GM12864 (cell line): ENCODE measurements at regions not wholly inside any gene's neighbourhood (a gene's known extent, or its start where the extent isn't known, plus 50 kb on each side); places are given as distances from the start of the nearest gene placed in this dataset.

ENCODE experiments used
- DNase-seq: peaks from one replicate; pipeline ENCODE4 v3.0.0-alpha.2; 2011; ENCODE audit warnings: low read depth
- H3K4me3 ChIP-seq: 2 replicates; pipeline ENCODE4 v1.5.1; 2011; ENCODE audit warnings: mild to moderate bottlenecking, low read depth, low read length, control low read depth
- TF ChIP-seq, protein P1 (sequence below): IDR thresholded peaks from 2 replicates; pipeline ENCODE4 v1.5.1; 2011; ENCODE audit warnings: low read depth, mild to moderate bottlenecking, moderate library complexity, low read length, control low read depth, inconsistent platforms; ENCODE audit errors: missing control alignments

DNA sequence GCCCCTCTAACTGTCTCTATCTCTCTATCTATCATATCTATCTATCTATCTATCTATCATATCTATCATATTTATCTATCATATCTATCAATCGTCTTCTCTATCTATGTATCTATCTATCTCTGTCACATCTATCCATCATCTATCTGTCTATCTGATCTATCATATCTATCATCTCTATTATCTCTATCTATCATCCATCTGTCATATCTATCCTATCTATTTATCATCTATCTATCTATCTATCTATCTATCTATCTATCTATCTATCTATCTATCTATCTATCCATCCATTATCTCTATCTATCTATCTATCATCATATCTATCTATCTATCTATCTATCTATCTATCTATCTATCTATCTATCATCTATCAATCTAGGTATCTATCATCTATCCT, 638.0 kb downstream of the DHX35 start:
- H3K4me3 ChIP-seq, result no peak overlapping the region
- no peak for DNase-seq
- TF ChIP-seq, protein P1, sequence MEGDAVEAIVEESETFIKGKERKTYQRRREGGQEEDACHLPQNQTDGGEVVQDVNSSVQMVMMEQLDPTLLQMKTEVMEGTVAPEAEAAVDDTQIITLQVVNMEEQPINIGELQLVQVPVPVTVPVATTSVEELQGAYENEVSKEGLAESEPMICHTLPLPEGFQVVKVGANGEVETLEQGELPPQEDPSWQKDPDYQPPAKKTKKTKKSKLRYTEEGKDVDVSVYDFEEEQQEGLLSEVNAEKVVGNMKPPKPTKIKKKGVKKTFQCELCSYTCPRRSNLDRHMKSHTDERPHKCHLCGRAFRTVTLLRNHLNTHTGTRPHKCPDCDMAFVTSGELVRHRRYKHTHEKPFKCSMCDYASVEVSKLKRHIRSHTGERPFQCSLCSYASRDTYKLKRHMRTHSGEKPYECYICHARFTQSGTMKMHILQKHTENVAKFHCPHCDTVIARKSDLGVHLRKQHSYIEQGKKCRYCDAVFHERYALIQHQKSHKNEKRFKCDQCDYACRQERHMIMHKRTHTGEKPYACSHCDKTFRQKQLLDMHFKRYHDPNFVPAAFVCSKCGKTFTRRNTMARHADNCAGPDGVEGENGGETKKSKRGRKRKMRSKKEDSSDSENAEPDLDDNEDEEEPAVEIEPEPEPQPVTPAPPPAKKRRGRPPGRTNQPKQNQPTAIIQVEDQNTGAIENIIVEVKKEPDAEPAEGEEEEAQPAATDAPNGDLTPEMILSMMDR, result no peak

DNA sequence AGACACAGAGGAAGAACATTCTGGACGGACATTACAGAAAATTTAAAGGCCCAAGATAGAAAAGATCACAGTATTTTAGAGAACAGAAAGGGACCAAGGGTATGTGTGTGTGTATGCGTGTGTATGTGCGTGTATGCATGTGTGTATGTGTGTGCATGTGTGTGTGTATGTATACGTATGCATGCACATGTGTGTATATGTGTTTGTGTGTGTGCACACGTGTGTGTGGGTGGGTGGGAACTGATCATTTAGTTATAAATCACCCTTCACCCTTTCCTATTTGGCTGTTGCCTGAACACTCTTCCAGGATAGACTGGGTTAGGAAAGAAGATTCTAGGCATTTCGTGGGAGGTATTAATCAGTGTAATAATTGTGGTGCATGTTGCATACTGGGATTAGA, 634.4 kb downstream of the DHX35 start:
- DNase-seq, result no peak
- TF ChIP-seq, protein P1, result no peak
- H3K4me3 ChIP-seq, result no peak overlapping the region

DNA sequence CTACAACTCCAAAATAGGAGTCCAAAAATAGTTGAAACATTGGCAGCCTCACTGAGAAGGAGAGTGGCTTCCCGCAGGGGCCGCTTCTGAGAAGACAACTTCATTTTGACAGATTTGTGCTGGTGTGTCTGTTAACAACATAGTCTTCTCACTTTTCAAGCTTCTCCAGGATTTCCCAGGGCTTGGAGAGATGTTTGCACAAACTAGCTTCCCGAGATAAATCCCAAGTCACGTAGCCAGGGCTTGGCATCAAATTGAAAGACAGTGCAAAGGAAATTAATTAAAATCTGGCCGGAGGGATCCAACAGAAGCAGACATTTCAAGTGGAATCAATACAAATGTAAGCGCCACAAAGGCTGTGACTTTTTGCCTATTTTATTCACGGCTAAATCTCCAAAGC, 630.2 kb downstream of the DHX35 start:
- H3K4me3 ChIP-seq, result no peak overlapping the region
- no peak for DNase-seq
- TF ChIP-seq, protein P1, result no peak

DNA sequence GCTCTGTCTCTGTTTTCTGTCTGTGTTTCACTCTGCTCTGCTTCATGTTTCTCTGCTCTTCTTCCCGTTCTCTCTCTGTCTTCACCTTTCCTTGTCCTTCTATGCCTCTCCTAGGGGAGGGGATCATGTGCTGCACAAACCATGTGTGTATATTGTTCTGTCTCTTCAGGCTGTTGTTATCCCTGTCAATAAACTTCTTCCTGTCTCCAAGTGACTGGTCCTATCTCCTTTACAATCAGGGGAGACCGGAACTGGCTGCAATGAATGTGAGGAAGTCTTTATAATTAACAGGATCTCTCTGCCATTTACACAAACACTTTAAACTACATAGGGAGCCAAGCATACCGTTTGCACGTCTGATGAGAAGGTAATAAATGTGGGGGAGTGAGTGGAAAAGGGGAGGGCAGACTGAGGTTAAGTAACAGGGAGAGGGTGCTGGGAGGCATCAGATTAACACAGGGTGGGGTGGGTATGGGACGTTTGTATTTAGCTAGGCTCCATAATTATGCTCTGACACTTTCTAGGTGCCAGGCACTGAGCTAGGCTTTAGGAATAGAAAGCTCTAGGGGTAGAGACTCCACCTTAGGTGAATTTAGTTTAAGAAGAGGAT, 626.1 kb downstream of the DHX35 start:
- TF ChIP-seq, protein P1, result no peak
- H3K4me3 ChIP-seq, result no peak overlapping the region
- no peak for DNase-seq

DNA sequence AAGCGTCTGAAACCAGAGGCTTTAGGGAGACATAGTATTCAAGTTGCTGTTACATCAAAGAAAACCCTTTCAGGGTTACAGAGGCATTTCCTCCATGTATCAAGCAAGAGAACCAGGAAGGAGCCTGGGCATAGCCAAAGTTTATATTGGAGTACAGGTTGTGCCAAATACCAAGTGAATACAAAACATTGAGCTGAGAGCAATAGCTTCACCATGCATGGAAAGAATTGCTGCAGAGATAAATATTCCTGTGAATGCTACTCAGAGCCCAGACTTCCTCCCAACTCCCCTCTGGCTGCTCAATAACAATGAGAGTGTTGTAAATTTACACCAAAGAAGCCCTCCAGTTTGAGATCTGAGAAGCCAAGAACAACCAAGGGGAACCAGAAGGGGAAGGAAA, 618.9 kb downstream of the DHX35 start:
- no peak for DNase-seq
- H3K4me3 ChIP-seq, result no peak overlapping the region
- TF ChIP-seq, protein P1, result no peak

DNA sequence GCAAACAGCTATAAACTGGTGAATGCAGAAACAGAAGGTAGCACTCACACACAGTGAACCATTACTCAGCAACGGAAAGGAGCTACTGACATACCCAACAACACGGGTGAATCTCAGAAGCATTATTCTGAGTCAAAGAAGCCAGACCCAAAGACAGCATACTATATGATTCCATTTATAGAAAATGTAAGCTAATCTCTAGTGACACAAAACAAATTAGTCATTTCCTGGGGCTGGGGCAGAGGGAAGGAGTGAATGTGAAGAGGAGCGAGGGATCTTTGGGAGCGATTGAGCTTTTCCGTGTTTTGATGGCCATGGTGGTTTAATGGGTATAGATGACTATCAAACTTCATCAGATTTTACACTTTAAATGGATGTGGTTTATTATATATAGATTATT, 614.6 kb downstream of the DHX35 start:
- TF ChIP-seq, protein P1, result no peak
- DNase-seq, result no peak
- no peak overlapping the region for H3K4me3 ChIP-seq

DNA sequence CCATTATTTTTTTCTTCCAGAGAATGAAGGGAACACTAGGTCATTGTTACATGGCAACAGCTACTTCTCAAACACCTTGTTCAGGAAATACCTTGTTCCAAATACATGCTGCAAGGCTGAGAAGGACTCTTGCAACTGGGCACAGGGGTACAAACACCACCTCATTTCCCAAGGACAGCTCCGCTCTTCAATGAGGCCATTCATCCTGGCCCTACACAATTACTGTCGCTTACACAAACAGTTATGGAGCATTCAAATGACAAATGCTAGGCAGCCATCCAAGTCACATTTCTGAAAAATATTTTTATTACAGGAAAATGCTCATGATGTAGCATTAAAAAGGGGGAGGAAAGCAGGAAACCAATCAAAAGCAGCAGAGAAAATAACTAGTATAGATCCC, 611.9 kb downstream of the DHX35 start:
- no peak for DNase-seq
- TF ChIP-seq, protein P1, result no peak
- H3K4me3 ChIP-seq, result no peak overlapping the region
